ENCODE measurements at regions not wholly inside any gene's neighbourhood (a gene's known extent, or its start where the extent isn't known, plus 50 kb on each side); places are given as distances from the start of the nearest gene placed in this dataset.

- Histone ChIP-seq H3K27me3 (ENCODE audit: control insufficient read depth, insufficient read depth, low read length) (no peaks in the 10 kb centered on the region), H2AFZ (no peak overlapping the region), H3K4me3 (ENCODE audit: low read depth, low read length) (no peak overlapping the region), H3K4me2 (ENCODE audit: low read length) (no peak overlapping the region), H3K79me2 (no peaks in the 10 kb centered on the region), H3K9ac (no peak overlapping the region), H3K27ac (no peak overlapping the region), H3K36me3 (ENCODE audit: control insufficient read depth, insufficient read depth, low read length) (no peaks in the 10 kb centered on the region), H3K4me1 (no peaks in the 10 kb centered on the region), H3K9me3 (ENCODE audit: control insufficient read depth, low read length) (no peaks in the 10 kb centered on the region)
- TF ChIP-seq, protein P1, sequence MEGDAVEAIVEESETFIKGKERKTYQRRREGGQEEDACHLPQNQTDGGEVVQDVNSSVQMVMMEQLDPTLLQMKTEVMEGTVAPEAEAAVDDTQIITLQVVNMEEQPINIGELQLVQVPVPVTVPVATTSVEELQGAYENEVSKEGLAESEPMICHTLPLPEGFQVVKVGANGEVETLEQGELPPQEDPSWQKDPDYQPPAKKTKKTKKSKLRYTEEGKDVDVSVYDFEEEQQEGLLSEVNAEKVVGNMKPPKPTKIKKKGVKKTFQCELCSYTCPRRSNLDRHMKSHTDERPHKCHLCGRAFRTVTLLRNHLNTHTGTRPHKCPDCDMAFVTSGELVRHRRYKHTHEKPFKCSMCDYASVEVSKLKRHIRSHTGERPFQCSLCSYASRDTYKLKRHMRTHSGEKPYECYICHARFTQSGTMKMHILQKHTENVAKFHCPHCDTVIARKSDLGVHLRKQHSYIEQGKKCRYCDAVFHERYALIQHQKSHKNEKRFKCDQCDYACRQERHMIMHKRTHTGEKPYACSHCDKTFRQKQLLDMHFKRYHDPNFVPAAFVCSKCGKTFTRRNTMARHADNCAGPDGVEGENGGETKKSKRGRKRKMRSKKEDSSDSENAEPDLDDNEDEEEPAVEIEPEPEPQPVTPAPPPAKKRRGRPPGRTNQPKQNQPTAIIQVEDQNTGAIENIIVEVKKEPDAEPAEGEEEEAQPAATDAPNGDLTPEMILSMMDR (IDR thresholded peaks at IDR 0.05) = no peak
Measured at GRCh38 chr5:63261695-63262094, 683.1 kb downstream of the LRRC70 start.

GRCh38 chr5:63255594-63255993 lies 677.0 kb downstream of the LRRC70 start:
- H3K79me2 ChIP-seq = no peaks in the 10 kb centered on the region
- H3K4me1 ChIP-seq = no peaks in the 10 kb centered on the region
- H2AFZ ChIP-seq = no peak overlapping the region
- no peak overlapping the region for H3K4me3 ChIP-seq (ENCODE audit: low read depth, low read length)
- TF ChIP-seq, protein P1 (IDR thresholded peaks at IDR 0.05) = no peak
- no peaks in the 10 kb centered on the region for H3K9me3 ChIP-seq (ENCODE audit: control insufficient read depth, low read length)
- no peak overlapping the region for H3K9ac ChIP-seq
- no peak overlapping the region for H3K4me2 ChIP-seq (ENCODE audit: low read length)
- no peaks in the 10 kb centered on the region for H3K27me3 ChIP-seq (ENCODE audit: control insufficient read depth, insufficient read depth, low read length)
- no peak overlapping the region for H3K27ac ChIP-seq
- H3K36me3 ChIP-seq (ENCODE audit: control insufficient read depth, insufficient read depth, low read length) = no peaks in the 10 kb centered on the region

DNA sequence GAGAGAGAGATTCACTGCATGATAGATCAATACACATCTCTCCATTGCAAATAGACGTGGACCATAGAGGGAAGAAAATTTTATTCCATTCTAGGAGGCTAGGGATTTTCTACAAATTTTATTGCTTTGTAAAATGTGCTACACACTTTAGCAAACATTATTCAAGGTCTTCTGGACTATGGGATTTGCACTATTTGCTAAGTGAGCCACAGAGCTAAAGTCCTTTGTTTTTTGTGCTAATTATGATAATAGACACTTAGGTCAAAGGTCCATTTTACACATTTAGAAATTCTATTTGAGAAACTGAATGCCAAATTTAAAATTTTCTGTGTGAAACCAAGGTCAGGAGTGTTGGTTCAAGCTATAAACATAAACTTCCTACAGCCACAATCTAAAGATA lies 672.3 kb downstream of the LRRC70 start:
- H2AFZ ChIP-seq = no peak overlapping the region
- H3K27ac ChIP-seq = no peak overlapping the region
- no peaks in the 10 kb centered on the region for H3K9me3 ChIP-seq (ENCODE audit: control insufficient read depth, low read length)
- TF ChIP-seq, protein P1 (IDR thresholded peaks at IDR 0.05) = no peak
- H3K79me2 ChIP-seq = no peaks in the 10 kb centered on the region
- H3K4me2 ChIP-seq (ENCODE audit: low read length) = no peak overlapping the region
- H3K27me3 ChIP-seq (ENCODE audit: control insufficient read depth, insufficient read depth, low read length) = no peaks in the 10 kb centered on the region
- no peaks in the 10 kb centered on the region for H3K36me3 ChIP-seq (ENCODE audit: control insufficient read depth, insufficient read depth, low read length)
- no peak overlapping the region for H3K4me3 ChIP-seq (ENCODE audit: low read depth, low read length)
- no peaks in the 10 kb centered on the region for H3K4me1 ChIP-seq
- no peak overlapping the region for H3K9ac ChIP-seq

DNA sequence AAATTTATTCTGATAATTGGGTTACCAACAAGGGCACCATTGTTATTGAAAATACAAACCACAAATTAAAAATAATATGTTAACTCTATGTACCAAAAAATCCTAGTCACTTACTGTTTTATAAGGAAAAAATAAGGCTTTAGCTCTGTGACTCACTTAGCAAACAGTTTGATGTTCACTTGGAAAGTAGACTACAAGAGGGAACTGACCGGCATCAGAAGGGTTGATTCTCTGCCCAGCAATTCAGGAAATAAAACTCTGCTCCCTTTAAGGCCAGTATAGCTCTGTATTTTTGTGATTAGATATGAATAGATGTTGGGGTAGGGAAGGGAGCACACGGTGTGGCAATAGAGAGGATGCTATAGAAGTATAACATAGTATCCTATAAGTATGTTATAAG lies 671.3 kb downstream of the LRRC70 start:
- H2AFZ ChIP-seq = no peak overlapping the region
- no peak overlapping the region for H3K4me3 ChIP-seq (ENCODE audit: low read depth, low read length)
- H3K36me3 ChIP-seq (ENCODE audit: control insufficient read depth, insufficient read depth, low read length) = no peaks in the 10 kb centered on the region
- H3K4me2 ChIP-seq (ENCODE audit: low read length) = no peak overlapping the region
- H3K9ac ChIP-seq = no peak overlapping the region
- H3K79me2 ChIP-seq = no peaks in the 10 kb centered on the region
- H3K4me1 ChIP-seq = no peaks in the 10 kb centered on the region
- TF ChIP-seq, protein P1 (IDR thresholded peaks at IDR 0.05) = no peak
- H3K9me3 ChIP-seq (ENCODE audit: control insufficient read depth, low read length) = no peaks in the 10 kb centered on the region
- H3K27ac ChIP-seq = no peak overlapping the region
- no peaks in the 10 kb centered on the region for H3K27me3 ChIP-seq (ENCODE audit: control insufficient read depth, insufficient read depth, low read length)

- no peak overlapping the region for H3K4me3 ChIP-seq (ENCODE audit: low read depth, low read length)
- no peak overlapping the region for H3K27ac ChIP-seq
- no peaks in the 10 kb centered on the region for H3K36me3 ChIP-seq (ENCODE audit: control insufficient read depth, insufficient read depth, low read length)
- H3K79me2 ChIP-seq = no peaks in the 10 kb centered on the region
- H3K9me3 ChIP-seq (ENCODE audit: control insufficient read depth, low read length) = no peaks in the 10 kb centered on the region
- no peak overlapping the region for H2AFZ ChIP-seq
- H3K4me2 ChIP-seq (ENCODE audit: low read length) = no peak overlapping the region
- no peak overlapping the region for H3K9ac ChIP-seq
- H3K4me1 ChIP-seq = no peaks in the 10 kb centered on the region
- TF ChIP-seq, protein P1 (IDR thresholded peaks at IDR 0.05) = no peak
- H3K27me3 ChIP-seq (ENCODE audit: control insufficient read depth, insufficient read depth, low read length) = no peaks in the 10 kb centered on the region
Measured at GRCh38 chr5:63247651-63248050, 669.0 kb downstream of the LRRC70 start.

Data from parathyroid adenoma (tissue), 2 donors.